Activated CD4-positive, CD25-positive, alpha-beta regulatory T cell (primary cell): ENCODE measurements at regions not wholly inside any gene's neighbourhood (a gene's known extent, or its start where the extent isn't known, plus 50 kb on each side); places are given as distances from the start of the nearest gene placed in this dataset.
"Not testable (repeated sequence)": the region's sequence is repeated elsewhere in the genome, so short reads cannot be mapped to it uniquely, and the experiment has no call there.

Source experiments
- DNase-seq, 4 experiments: peaks; one replicate each; lab custom pipeline; 2025; lab: John Stamatoyannopoulos, UW

- DNase-seq, result no peak
Measured at GRCh38 chr1:25131794-25132193, 100.5 kb downstream of the SYF2 start.

GRCh38 chr1:25130895-25131294 is 101.4 kb downstream of the SYF2 start:
- no peak for DNase-seq

GRCh38 chr1:25129380-25129779 is 102.9 kb downstream of the SYF2 start:
- DNase-seq, result no peak

- no peak for DNase-seq
Measured at GRCh38 chr1:25128121-25128621, 104.1 kb downstream of the SYF2 start.

- DNase-seq, result no peak
Measured at GRCh38 chr1:25126562-25126961, 105.7 kb downstream of the SYF2 start.

GRCh38 chr1:25123551-25123950 is 108.8 kb downstream of the SYF2 start:
- DNase-seq, result no peak

GRCh38 chr1:25122747-25123146 is 109.6 kb downstream of the SYF2 start:
- DNase-seq, result no peak

- DNase-seq, result no peak
Measured at GRCh38 chr1:25120281-25120680, 112.0 kb downstream of the SYF2 start.

GRCh38 chr1:25118546-25118945 is 113.8 kb downstream of the SYF2 start:
- no peak for DNase-seq

- no peak for DNase-seq
Measured at GRCh38 chr1:25117233-25117823, 115.0 kb downstream of the SYF2 start.

GRCh38 chr1:25116832-25117231 is 115.5 kb downstream of the SYF2 start:
- DNase-seq, result no peak

- DNase-seq, result not testable (repeated sequence)
Measured at GRCh38 chr1:25116117-25116516, 116.2 kb downstream of the SYF2 start.

GRCh38 chr1:25113731-25114130 is 118.6 kb downstream of the SYF2 start:
- no peak for DNase-seq

- DNase-seq, result no peak
Measured at GRCh38 chr1:25113086-25113485, 119.2 kb downstream of the SYF2 start.

GRCh38 chr1:25112400-25112799 is 119.9 kb downstream of the SYF2 start:
- DNase-seq, result no peak

GRCh38 chr1:25111706-25112105 is 120.6 kb downstream of the SYF2 start:
- DNase-seq, result no peak

GRCh38 chr1:25110485-25110884 is 121.8 kb downstream of the SYF2 start:
- no peak for DNase-seq

- no peak for DNase-seq
Measured at GRCh38 chr1:25110036-25110435, 122.3 kb downstream of the SYF2 start.

- no peak for DNase-seq
Measured at GRCh38 chr1:25109531-25109951, 122.8 kb downstream of the SYF2 start.

GRCh38 chr1:25107643-25108010 is 124.7 kb downstream of the SYF2 start:
- no peak for DNase-seq

GRCh38 chr1:25106976-25107642 is 125.2 kb downstream of the SYF2 start:
- DNase-seq, result no peak

- DNase-seq, result no peak
Measured at GRCh38 chr1:25106352-25106751, 126.0 kb downstream of the SYF2 start.

- DNase-seq, result no peak
Measured at GRCh38 chr1:25105836-25106235, 126.5 kb downstream of the SYF2 start.
